BLaER1 treated with 17β-estradiol and CSF1 and Interleukin-3, amounts not matched to agents 10 nM and 100 nM (cell line): ENCODE measurements at regions not wholly inside any gene's neighbourhood (a gene's known extent, or its start where the extent isn't known, plus 50 kb on each side); places are given as distances from the start of the nearest gene placed in this dataset.
"Not testable (repeated sequence)": the region's sequence is repeated elsewhere in the genome, so short reads cannot be mapped to it uniquely, and the experiment has no call there.

Source experiments
- H3K27ac ChIP-seq, 11 experiments: shearing (Covaris generic); formaldehyde crosslinking; 2 replicates each; pipeline ENCODE4 v1.8.1; 2022
- H3K27me3 ChIP-seq, 11 experiments: shearing (Covaris generic); formaldehyde crosslinking; 2 replicates each; pipeline ENCODE4 v1.8.1; 2022
- H3K36me3 ChIP-seq, 11 experiments: shearing (Covaris generic); formaldehyde crosslinking; 2 replicates each; pipeline ENCODE4 v1.8.1; 2022
- H3K4me1 ChIP-seq, 10 experiments: shearing (Covaris generic); formaldehyde crosslinking; 2 replicates each; pipeline ENCODE4 v1.8.1; 2022
- H3K4me2 ChIP-seq, 11 experiments: shearing (Covaris generic); formaldehyde crosslinking; 2 replicates each; pipeline ENCODE4 v1.8.1; 2022
- H3K4me3 ChIP-seq, 10 experiments: shearing (Covaris generic); formaldehyde crosslinking; 2 replicates each; pipeline ENCODE4 v1.8.1; 2022
- H3K9ac ChIP-seq, 11 experiments: shearing (Covaris generic); formaldehyde crosslinking; 2 replicates each; pipeline ENCODE4 v1.8.1; 2022
- H3K9me3 ChIP-seq, 11 experiments: shearing (Covaris generic); formaldehyde crosslinking; replicated peaks in 1 of 11; 2 replicates each; pipeline ENCODE4 v1.8.1; 2022
- H4K20me1 ChIP-seq, 11 experiments: shearing (Covaris generic); formaldehyde crosslinking; 2 replicates each; pipeline ENCODE4 v1.8.1; 2022
- Cebpa-rat ChIP-seq, 11 experiments: shearing (Covaris generic); IDR thresholded peaks; 2 replicates each; pipeline ENCODE4 v1.8.1; 2022

- H3K36me3 ChIP-seq: no peaks in the 10 kb centered on the region
Measured at GRCh38 chr4:134915355-134915754, 713.8 kb upstream of the PABPC4L start.

GRCh38 chr4:134914250-134914649 lies 712.7 kb upstream of the PABPC4L start:
- not testable (repeated sequence) for H3K9me3 ChIP-seq, H3K36me3 ChIP-seq, H3K4me1 ChIP-seq, H4K20me1 ChIP-seq, H3K9ac ChIP-seq, H3K4me2 ChIP-seq, H3K27me3 ChIP-seq, H3K4me3 ChIP-seq, H3K27ac ChIP-seq

More at GRCh38 chr4:134915355-134915754, 713.8 kb upstream of the PABPC4L start:
- no peak for TF ChIP-seq Cebpa-rat (IDR thresholded peaks at IDR 0.05)
- Histone ChIP-seq H3K9ac (no peak overlapping the region), H3K27ac (no peak overlapping the region), H3K4me2 (no peak overlapping the region), H3K4me1 (no peaks in the 10 kb centered on the region), H3K9me3 (no peaks in the 10 kb centered on the region), H3K4me3 (no peak overlapping the region), H3K27me3 (no peaks in the 10 kb centered on the region), H4K20me1 (no peaks in the 10 kb centered on the region)

GRCh38 chr4:134911941-134912340 lies 710.4 kb upstream of the PABPC4L start:
- Histone ChIP-seq H3K4me3 (no peak overlapping the region), H3K4me1 (no peaks in the 10 kb centered on the region), H3K9me3 (no peaks in the 10 kb centered on the region), H3K4me2 (no peak overlapping the region), H3K36me3 (no peaks in the 10 kb centered on the region), H4K20me1 (no peaks in the 10 kb centered on the region), H3K9ac (no peak overlapping the region), H3K27ac (no peak overlapping the region), H3K27me3 (no peaks in the 10 kb centered on the region)
- TF ChIP-seq Cebpa-rat (IDR thresholded peaks at IDR 0.05): no peak

- Histone ChIP-seq H3K36me3 (no peaks in the 10 kb centered on the region), H3K27me3 (no peaks in the 10 kb centered on the region), H4K20me1 (no peaks in the 10 kb centered on the region), H3K4me2 (no peak overlapping the region), H3K9me3 (no peaks in the 10 kb centered on the region), H3K4me3 (no peak overlapping the region), H3K9ac (no peak overlapping the region), H3K4me1 (no peaks in the 10 kb centered on the region), H3K27ac (no peak overlapping the region)
- no peak for TF ChIP-seq Cebpa-rat (IDR thresholded peaks at IDR 0.05)
Measured at GRCh38 chr4:134906404-134907023, 704.9 kb upstream of the PABPC4L start.

GRCh38 chr4:134905061-134905460 lies 703.5 kb upstream of the PABPC4L start:
- TF ChIP-seq Cebpa-rat (IDR thresholded peaks at IDR 0.05): no peak
- no peaks in the 10 kb centered on the region for H4K20me1 ChIP-seq
- H3K4me3 ChIP-seq: no peak overlapping the region
- H3K4me1 ChIP-seq: no peaks in the 10 kb centered on the region
- no peak overlapping the region for H3K9ac ChIP-seq
- H3K4me2 ChIP-seq: no peak overlapping the region
- H3K9me3 ChIP-seq: no peaks in the 10 kb centered on the region
- H3K27me3 ChIP-seq: no peaks in the 10 kb centered on the region
- no peak overlapping the region for H3K27ac ChIP-seq
- H3K36me3 ChIP-seq: no peaks in the 10 kb centered on the region

- no peak for TF ChIP-seq Cebpa-rat (IDR thresholded peaks at IDR 0.05)
- no peaks in the 10 kb centered on the region for H3K27me3 ChIP-seq
- no peak overlapping the region for H3K4me3 ChIP-seq
Measured at GRCh38 chr4:134888156-134888555, 686.6 kb upstream of the PABPC4L start.

GRCh38 chr4:134885436-134885835 lies 683.8 kb upstream of the PABPC4L start:
- Histone ChIP-seq H3K4me1 (no peaks in the 10 kb centered on the region), H3K27me3 (no peaks in the 10 kb centered on the region), H3K9ac (no peak overlapping the region), H3K36me3 (no peaks in the 10 kb centered on the region), H3K27ac (no peak overlapping the region), H3K9me3 (no peaks in the 10 kb centered on the region), H3K4me3 (no peak overlapping the region), H3K4me2 (no peak overlapping the region), H4K20me1 (no peaks in the 10 kb centered on the region)
- TF ChIP-seq Cebpa-rat (IDR thresholded peaks at IDR 0.05): no peak

More at GRCh38 chr4:134888156-134888555, 686.6 kb upstream of the PABPC4L start:
- no peaks in the 10 kb centered on the region for H4K20me1 ChIP-seq
- no peaks in the 10 kb centered on the region for H3K36me3 ChIP-seq
- no peaks in the 10 kb centered on the region for H3K9me3 ChIP-seq
- H3K4me1 ChIP-seq: no peaks in the 10 kb centered on the region
- H3K9ac ChIP-seq: no peak overlapping the region
- H3K27ac ChIP-seq: no peak overlapping the region
- H3K4me2 ChIP-seq: no peak overlapping the region

- no peak for TF ChIP-seq Cebpa-rat (IDR thresholded peaks at IDR 0.05)
- Histone ChIP-seq H3K27ac (no peak overlapping the region), H3K36me3 (no peaks in the 10 kb centered on the region), H3K9ac (no peak overlapping the region), H3K4me3 (no peak overlapping the region), H3K4me2 (no peak overlapping the region), H3K27me3 (no peaks in the 10 kb centered on the region), H3K4me1 (no peaks in the 10 kb centered on the region), H3K9me3 (no peaks in the 10 kb centered on the region), H4K20me1 (no peaks in the 10 kb centered on the region)
Measured at GRCh38 chr4:134883831-134884449, 682.4 kb upstream of the PABPC4L start.

GRCh38 chr4:134879019-134879418 lies 677.4 kb upstream of the PABPC4L start:
- Histone ChIP-seq H3K4me1 (no peaks in the 10 kb centered on the region), H3K9me3 (no peaks in the 10 kb centered on the region), H3K36me3 (no peaks in the 10 kb centered on the region), H3K4me3 (no peak overlapping the region), H3K9ac (no peak overlapping the region), H3K27me3 (no peaks in the 10 kb centered on the region), H4K20me1 (no peaks in the 10 kb centered on the region), H3K4me2 (no peak overlapping the region), H3K27ac (no peak overlapping the region)
- TF ChIP-seq Cebpa-rat (IDR thresholded peaks at IDR 0.05): no peak

GRCh38 chr4:134867027-134867426 lies 665.4 kb upstream of the PABPC4L start:
- TF ChIP-seq Cebpa-rat (IDR thresholded peaks at IDR 0.05): no peak
- H3K4me3 ChIP-seq: no peak overlapping the region
- H3K9ac ChIP-seq: no peak overlapping the region
- H3K4me1 ChIP-seq: no peaks in the 10 kb centered on the region
- no peaks in the 10 kb centered on the region for H4K20me1 ChIP-seq
- H3K27me3 ChIP-seq: no peaks in the 10 kb centered on the region
- H3K9me3 ChIP-seq: no peaks in the 10 kb centered on the region
- H3K36me3 ChIP-seq: no peaks in the 10 kb centered on the region
- no peak overlapping the region for H3K4me2 ChIP-seq
- no peak overlapping the region for H3K27ac ChIP-seq
